Activated CD4-positive, alpha-beta T cell treated with anti-CD3 and anti-CD28 coated beads for 4 hours (primary cell): ENCODE measurements at regions not wholly inside any gene's neighbourhood (a gene's known extent, or its start where the extent isn't known, plus 50 kb on each side); places are given as distances from the start of the nearest gene placed in this dataset.
A peak's percentile ranks its signal among the peaks of the same experiment; 100 is the strongest.
"Not testable (repeated sequence)": the region's sequence is repeated elsewhere in the genome, so short reads cannot be mapped to it uniquely, and the experiment has no call there.

ENCODE experiments used
- DNase-seq, 2 donors: peaks; one replicate each; pipeline ENCODE4 v3.0.0-alpha.2; 2020

DNA sequence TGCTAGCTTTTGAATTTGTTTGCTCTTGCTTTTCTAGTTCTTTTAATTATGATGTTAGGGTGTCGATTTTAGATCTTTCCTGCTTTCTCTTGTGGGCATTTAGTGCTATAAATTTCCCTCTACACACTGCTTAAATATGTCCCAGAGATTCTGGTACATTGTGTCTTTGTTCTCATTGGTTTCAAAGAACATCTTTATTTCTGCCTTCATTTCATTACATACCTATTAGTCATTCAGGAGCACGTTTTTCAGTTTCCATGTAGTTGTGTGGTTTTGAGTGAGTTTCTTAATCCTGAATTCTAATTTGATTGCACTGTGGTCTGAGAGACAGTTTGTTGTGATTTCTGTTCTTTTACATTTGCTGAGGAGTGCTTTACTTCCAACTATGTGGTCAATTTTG, 51.2 kb upstream of the MB21D2 start:
- not testable (repeated sequence) for DNase-seq

DNA sequence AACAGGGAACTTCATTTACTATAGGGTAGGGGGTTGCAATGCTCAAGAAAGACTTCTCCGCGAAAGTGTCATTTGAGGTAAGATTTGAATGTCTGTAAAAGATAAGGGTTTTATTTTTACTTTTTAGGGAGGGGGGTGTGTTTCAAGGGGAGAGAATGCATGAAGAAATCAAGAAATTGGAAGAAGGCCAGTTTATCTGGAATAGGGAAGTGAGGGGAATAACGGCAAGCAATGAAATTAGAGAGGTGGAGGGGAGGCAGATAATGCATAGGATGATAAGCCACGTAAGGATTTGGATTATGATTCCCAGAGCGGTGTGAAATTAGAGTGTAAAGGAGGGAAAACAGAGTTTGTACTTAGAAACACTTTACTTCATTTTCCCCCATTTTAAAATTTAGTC, 63.0 kb upstream of the MB21D2 start:
- DNase-seq: no peak

DNA sequence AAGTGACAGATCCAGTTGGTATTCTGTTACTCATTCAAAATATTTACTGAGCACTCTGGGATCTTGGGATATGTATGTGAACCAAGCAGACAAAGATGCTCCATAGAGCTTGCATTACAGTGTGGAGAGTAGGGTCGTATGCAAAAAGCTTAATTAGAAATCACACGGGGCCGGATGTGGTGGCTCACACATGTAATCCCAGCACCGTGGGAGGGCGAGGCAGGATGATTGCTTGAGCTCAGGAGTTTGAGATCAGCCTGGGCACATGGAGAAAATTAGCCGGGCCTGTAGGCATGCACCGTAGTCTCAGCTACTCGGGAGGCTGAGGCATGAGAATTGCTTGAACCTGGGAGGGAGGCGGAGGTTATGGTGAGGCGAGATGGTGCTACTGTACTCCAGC, 68.7 kb upstream of the MB21D2 start:
- no peak for DNase-seq

DNA sequence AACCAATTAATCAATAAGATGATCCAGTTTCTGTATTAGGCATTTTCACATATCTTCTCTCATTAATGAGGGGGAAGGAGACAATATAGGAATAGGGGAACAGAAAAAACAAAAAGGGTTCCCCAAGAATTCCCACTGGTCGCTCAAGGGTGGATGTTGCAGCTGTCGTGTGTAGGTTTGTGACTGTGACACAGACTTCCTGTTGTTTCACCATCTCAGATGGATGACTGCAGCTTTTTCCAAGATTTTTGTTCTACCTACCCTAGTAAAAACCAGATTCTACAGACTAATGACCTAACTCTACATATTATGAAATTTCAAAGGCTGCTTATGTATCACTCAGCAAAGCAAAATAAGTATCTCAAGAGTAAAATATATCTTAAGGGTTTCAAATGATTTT, 73.7 kb upstream of the MB21D2 start:
- no peak for DNase-seq

DNA sequence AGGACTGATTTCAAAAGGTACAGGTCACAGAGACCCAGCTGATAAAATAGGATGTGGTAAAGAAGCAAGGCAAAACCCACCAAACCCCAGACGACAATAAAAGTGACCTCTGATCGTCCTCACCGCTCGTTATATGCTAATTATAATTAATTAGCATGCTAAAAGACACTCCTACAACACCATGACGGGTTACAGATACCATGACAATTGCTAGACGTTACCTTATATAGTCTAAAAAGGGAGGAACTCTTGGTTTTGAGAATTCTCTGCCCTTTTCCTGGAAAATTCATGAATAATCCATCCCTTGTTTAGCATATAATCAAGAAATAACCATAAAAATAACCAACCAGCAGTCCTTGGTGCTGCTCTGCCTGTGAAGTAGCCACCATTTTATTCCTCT, 74.7 kb upstream of the MB21D2 start:
- DNase-seq: no peak

DNA sequence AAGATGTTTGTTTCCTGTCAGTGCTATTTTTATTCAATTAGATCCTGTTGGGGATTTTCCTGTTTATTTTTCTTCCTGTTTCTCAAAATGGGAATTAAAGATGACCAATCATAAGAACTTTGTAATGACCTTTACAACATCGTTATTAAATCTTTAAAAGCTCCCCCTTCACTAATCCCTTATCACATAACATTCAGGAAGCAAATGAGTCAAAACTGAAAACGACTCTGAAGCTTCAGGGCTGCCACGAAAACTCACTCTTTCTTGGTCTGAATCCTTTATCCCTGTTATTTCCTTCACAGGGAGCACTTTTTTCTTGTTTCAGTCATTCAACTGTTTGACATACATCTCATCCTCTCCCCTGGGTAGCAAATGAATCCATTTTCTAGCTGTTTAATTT, 75.8 kb upstream of the MB21D2 start:
- no peak for DNase-seq

DNA sequence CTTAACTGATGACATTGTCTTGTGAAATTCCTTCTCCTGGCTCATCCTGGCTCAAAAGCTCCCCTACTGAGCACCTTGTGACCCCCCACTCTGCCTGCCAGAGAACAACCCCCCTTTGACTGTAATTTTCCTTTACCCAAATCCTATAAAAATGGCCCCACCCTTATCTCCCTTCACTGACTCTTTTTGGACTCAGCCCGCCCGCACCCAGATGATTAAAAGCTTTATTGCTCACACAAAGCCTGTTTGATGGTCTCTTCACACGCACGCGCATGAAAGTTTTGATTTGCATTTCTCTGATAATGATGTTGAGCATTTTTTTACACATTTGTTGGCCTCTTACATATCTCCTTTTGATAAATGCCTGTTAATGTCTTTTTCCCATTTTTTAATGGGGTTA, 83.5 kb upstream of the MB21D2 start:
- DNase-seq: not testable (repeated sequence)

DNA sequence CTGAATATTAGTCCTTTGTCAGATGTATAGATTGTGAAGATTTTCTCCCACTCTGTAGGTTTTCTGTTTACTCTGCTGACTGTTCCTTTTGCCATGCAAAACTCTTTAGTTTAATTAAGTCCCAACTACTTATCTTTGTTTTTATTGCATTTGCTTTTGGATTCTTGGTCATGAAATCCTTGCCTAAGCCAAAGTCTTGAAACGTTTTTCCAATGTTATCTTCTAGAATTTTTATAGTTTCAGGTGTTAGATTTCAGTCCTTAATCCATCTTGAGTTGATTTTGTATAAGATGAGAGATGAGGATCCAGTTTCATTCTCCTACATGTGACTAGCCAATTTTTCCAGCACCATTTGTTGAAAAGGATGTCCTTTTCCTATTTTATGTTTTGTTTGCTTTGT, 86.0 kb upstream of the MB21D2 start:
- DNase-seq: not testable (repeated sequence)

DNA sequence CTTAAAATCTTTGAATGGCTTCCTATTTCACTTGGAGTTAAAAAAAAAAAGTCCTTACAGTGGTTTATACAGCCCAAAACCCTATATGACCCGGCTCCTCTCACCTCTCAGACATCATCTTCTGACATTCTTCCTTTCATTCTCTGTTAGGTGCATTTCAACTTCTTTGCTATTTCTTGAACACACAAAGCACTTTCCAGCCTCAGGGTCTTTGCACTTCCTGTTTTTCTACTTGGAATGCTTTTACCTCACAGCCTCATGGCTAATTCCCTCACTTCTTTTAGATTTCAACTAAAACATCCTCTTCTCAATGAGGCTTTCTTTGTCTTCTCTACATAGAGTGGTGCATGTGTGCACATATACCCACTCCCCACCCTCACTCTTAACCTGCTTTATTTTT, 91.0 kb upstream of the MB21D2 start:
- no peak for DNase-seq

DNA sequence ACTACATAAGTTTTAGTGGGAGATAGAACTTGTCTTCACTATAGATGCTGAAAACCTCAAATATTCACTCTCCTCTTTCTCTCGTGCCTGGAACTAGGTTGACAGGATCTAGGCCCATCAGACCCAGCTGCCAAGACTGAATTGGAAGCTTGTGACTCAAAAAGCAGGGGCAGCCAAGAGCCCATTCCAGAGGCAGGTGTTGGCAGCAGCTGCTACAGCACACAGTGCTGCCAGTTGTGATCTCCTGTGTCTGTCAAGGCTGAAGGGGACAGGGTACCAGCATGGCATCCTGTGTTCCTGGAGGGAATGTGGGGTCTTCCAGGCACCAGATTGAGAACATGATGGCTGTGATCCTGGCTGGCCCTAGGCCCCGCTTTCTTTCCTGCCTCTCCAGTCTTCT, 92.5 kb upstream of the MB21D2 start:
- DNase-seq: no peak

DNA sequence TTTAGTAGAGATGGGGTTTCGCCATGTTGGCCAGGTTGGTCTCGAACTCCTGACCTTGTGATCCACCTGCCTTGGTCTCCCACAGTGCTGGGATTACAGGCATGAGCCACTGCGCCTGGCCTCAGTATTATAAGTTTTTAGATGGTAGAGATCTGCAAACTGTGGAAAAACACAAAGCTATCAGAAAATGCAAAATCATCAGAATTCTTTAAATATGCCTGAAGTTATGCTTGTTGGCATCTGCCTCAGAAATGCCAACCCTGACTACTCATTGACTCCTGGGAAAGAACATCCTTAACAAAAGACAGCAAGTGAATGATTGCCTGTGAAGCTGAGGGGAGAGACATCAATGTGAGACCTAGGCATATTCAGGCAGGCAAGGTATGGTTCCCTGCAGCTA, 94.3 kb upstream of the MB21D2 start:
- DNase-seq: no peak

DNA sequence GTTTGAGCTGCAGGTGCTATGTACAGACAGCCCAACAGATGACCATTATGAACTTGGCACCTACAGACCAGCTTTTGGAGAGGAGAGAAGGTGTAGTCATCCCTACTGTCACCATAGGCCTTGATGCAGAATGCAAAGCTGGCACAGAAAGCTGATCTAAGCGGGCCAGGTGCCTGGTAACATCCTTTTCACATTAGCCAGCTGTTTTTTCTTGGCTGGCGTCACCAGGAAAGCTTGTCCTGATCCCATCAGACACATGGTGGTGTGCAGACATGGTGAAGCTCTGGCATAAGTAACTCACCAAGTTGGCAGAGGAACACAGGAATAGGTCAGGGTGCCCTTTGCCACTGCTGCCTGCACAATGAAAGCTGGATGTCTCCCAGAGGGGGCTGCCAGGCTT, 97.2 kb upstream of the MB21D2 start:
- no peak for DNase-seq

DNA sequence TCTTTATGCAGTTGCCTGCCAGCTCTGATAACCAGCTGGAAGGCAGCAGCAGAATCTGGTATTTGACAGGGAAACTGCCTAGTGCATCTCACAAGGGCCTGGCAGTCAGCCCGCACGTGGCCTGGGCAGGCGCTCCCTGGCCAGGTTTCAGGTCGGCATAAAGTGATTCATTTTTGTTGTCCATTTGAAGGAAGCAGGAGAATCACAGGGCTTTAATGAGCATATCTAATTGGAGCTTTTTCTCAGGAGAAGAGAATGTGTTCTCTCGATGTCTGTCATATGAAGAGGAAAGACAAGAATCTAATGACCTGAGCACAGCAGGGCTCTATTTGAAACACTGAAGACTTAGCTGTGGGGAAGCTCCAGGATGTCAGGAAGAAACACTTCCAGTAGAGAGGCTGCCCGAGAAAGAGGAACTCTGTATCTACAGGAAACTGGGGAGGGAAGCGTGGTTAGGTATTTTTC, 98.8 kb upstream of the MB21D2 start:
- DNase-seq: no peak

DNA sequence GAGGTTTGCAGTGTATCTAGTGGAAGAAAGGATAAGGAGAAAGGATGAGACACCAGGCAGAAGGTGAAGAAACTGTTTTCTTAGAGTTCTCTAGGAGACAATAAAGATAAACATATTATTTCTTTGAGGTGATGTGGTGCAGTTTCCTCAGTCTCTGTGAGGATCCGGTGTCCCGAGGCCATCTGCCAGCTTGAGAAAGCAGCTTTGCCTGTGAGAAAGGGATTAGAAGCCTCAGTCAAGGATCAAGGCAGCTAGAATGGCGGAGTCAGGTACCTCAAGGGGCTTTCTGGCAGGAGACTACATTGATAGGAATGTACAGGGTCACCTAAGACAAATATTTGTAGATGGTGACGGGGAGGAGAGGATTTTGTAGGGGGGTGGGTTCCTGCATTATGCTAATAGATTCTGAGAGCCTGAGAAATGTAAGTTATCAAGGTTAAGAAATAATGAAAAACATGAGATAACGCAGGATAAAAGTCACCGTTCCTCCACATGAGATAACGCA, 103.9 kb upstream of the MB21D2 start:
- no peak for DNase-seq

DNA sequence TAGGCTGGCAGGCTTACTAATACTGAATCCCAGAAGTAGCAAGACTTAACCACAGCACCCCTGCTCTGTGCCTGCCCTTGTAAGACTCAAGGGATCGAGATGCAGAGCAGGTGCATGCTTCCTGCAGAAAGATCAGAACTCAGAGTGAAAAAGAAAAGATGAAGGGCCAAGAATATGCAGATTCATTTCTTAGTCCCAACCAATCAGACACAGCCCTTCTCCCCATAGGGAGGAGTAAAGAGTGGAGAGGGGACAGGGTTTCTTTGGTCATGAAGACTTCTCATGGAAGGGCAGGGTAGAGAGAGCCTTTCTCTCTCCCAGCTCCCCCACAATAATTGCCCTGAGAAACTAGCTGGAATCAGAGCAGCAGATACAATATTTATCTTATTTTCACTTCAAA, 105.6 kb upstream of the MB21D2 start:
- no peak for DNase-seq

DNA sequence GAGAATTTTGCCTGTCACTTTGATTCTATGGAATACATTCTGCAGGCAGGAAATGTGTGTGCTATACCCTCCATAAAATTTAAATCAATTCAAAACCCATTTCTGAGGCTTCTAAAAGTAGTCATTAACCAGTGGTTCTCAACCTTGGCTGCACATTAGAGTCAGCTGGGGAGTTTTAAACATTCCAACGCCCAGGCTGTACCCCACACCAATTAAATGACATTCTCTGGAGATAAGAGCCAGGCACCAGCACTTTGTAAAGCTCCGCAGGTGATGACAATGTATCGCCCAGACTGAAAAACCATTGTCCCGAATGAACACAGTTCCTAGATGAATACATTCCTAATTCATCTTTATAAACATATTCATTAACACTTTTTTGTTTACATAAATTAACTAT, 110.6 kb upstream of the MB21D2 start:
- no peak for DNase-seq

DNA sequence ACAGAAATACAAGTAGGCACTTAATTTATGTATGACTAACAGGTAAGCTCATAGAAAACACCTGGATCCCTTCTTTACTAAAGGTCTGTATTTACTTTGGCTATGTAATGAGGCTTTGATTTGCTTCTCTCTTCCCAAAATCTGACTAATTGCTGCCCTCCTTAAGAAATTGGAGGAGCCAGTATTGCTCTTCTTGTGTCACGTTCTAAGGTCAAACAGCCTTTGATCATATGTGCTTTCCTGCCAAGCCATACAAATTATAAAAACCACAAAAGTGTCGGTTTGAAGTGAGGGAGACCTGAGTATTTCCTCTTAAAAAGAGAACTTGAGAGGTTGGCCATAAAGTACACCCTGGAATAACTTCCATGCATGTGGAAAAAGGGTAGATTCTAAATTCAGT, 112.1 kb upstream of the MB21D2 start:
- no peak for DNase-seq

DNA sequence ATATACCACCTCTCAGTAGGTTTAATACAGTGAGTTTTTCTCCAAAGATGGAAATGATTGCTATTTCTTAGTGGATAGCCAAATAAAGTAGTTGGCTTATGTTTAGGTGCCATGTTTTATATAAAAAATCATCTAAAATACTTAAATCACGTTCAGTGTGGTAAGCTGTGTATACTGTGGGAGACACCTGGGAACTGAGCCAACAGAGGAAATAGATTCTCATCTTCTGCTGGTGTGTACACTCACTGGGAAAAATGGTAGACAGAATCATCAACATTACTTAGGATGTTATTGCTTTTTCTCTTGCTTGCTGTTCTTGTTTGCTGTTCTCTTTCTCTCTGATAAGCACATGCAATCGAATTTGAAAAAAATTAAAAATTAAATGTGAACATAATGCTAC, 112.6 kb upstream of the MB21D2 start:
- no peak for DNase-seq

DNA sequence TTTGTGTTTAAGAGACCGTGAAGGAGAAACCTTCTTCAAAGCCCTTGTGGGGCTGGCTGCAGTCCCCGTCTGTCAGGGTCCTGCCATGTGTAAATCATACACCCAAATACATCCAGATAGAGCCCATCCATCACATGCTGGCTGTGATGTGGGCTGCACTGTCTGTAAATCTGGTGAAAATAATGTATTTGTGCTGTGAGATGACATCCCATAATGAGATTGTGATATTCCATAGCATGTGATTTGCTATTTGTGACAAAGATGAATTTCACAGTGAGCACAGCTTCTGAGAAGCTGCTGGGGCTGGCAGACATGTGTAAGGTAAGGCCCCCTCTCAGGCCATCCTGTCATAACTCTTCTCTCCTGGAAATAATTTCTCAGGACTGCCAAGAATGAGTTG, 114.3 kb upstream of the MB21D2 start:
- DNase-seq: no peak

DNA sequence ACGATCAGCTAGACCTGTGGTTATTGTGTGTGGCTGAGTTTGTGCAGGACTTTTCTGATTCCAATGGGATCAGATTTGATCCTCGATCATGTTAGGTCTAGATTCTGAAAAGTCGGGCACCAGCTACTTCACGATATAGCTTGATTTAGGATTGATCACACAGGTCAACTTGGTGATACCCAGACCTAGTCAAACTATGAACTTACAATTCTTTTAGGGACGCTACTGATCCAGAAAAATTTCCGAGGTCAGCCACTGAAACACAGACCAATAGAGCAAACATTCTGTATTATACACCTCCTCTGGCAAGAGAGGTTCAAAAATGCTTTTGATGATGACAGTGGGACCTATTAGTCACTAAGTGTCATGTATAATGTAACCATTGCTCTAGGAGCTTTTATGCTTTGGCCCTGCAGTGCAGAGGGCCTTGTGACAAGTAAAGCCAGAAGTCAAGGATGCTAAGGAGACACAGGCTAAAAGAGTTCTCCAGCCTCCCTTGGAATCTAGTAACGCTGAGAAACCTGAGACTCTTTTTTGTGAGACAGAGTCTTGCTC, 115.6 kb upstream of the MB21D2 start:
- DNase-seq: no peak

DNA sequence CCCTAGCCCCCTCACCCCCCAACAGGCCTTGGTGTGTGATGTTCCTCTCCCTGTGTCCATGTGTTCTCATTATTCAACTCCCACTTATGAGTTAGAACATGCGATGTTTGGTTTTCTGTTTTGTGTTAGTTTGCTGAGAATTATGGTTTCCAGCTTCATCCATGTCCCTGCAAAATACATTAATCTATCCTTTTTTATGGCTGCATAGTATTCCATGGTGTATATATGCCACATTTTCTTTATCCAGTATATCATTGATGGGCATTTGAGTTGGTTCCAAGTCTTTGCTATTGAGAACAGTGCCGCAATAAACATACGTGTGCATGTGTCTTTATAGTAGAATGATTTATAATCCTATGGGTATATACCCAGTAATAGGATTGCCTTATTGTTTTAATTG, 120.2 kb upstream of the MB21D2 start:
- not testable (repeated sequence) for DNase-seq

DNA sequence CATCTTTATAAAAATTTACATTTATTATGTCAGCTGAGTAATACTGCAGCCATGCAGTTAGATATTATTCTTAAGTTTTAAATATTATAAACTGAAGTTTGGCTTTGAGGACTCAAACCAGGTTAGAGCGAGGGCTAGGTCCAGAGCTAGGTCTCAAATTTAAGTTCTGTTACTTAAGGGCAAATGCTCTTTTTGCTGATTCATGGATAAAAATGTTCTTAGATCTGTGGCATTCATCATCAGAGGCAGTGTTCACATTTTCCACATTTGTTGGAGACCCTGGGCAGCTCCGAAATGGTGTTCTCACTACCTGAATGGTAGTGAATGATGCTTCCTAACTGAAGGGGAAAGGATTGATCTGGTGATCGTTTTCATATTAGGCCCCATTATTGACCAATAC, 121.4 kb upstream of the MB21D2 start:
- DNase-seq: no peak

DNA sequence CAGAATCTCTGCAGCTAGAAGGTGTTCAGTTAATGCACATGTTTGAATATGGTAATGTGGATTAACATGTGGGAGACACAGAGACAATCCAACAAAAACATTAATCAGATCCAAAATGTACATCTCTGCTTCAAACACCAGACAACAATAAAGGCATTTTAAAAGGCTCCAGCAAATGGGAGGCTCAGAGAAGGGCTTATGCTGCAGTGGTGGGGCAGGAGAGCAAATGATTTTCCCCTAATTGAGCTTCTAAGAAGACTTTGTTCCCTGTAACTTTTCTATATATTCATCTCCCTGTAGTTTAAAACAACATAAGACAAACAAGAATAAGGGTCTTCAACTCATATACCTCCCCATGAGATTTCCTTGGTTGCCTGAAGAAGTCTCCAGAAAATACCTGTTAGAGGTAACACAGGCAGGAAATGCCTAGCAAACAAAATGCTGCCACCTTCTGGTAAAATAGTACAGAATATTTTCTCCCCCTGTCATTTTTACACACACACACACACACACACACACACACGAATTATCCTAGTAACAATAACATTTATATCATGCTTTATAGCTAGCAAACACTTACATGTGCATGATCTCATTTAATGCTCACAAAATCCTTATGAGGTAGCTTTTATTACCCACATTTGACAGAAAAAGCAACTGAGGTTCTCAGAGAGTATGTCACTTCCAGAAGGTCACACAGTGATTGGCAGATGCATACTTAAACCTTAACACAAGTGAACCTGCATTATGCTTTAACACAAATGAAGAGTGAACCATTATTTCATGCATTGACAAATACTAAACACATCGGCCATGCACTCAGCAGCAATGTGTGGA, 123.4 kb upstream of the MB21D2 start:
- DNase-seq: peak in 1 of 2 donors; percentile 3

DNA sequence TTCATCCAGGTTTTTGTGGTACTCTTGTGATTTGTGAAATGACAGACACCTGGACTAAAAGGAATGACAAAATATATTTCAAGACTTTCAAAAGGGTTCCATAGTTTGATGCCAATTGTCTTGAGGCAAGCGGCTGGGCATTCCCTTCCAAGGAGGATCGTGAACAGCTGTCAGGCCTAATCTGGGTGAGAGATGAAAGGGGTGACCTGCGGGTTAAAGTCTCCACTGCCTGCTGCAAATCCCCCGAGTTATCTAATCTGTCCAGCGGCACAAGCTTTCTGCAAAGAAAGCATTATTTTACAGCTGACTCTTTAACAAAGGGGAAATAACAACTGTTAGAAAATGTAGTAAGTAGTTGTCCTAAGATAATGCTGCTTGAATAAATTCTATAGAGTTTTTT, 128.7 kb upstream of the MB21D2 start:
- DNase-seq: no peak

DNA sequence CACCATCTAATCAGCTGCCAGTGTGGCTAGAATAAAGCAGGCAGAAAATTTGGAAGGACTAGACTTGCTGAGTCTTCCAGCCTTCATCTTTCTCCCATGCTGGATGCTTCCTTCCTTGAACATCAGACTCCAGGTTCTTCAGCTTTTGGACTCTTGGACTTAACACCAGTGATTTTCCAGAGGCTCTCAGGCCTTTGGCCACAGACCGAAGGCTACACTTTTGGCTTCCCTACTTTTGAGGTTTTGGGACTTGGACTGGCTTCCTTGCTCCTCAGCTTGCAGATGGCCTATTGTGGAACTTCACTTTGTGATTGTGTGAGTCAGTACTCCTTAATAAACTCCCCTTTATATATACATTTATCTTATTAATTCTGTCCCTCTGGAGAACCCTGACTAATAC, 129.8 kb upstream of the MB21D2 start:
- DNase-seq: not testable (repeated sequence)
